GM12874 (cell line): ENCODE measurements at regions not wholly inside any gene's neighbourhood (a gene's known extent, or its start where the extent isn't known, plus 50 kb on each side); places are given as distances from the start of the nearest gene placed in this dataset.

ENCODE experiments used
- CTCF ChIP-seq: IDR thresholded peaks from 2 replicates; pipeline ENCODE4 v1.5.1; 2011; ENCODE audit warnings: low read depth, mild to moderate bottlenecking, control low read depth, low read length, moderate library complexity; ENCODE audit not compliant: insufficient read depth

GRCh38 chr5:159601216-159601615 is 270.9 kb upstream of the IL12B start:
- no peak for TF ChIP-seq CTCF

- no peak for TF ChIP-seq CTCF
Measured at GRCh38 chr5:159602434-159602833, 272.1 kb upstream of the IL12B start.

- TF ChIP-seq CTCF: no peak
Measured at GRCh38 chr5:159605585-159605984, 275.3 kb upstream of the IL12B start.

- no peak for TF ChIP-seq CTCF
Measured at GRCh38 chr5:159609359-159609758, 279.1 kb upstream of the IL12B start.

GRCh38 chr5:159610966-159611579 is 280.8 kb upstream of the IL12B start:
- TF ChIP-seq CTCF: no peak

- TF ChIP-seq CTCF: no peak
Measured at GRCh38 chr5:159616952-159617351, 286.7 kb upstream of the IL12B start.

- TF ChIP-seq CTCF: no peak
Measured at GRCh38 chr5:159619826-159620225, 289.5 kb upstream of the IL12B start.
